Neural cell (in vitro differentiated cells): ENCODE measurements at regions not wholly inside any gene's neighbourhood (a gene's known extent, or its start where the extent isn't known, plus 50 kb on each side); places are given as distances from the start of the nearest gene placed in this dataset.
"Not testable (repeated sequence)": the region's sequence is repeated elsewhere in the genome, so short reads cannot be mapped to it uniquely, and the experiment has no call there.

Experiments used
- H2AFZ ChIP-seq: fragments of 200-600, 300-800 bp; sonication (generic), shearing (Covaris generic); 2 replicates; pipeline ENCODE4 v1.6.0; 2014; ENCODE audit warnings: low read depth, mild to moderate bottlenecking, antibody characterized with exemption, low read length, moderate library complexity
- H3F3A ChIP-seq: fragments of 200-600 bp; shearing (Covaris generic); 2 replicates; pipeline ENCODE4 v1.6.1; 2016; ENCODE audit warnings: mild to moderate bottlenecking, moderate library complexity, mixed read lengths, antibody characterized with exemption, low read length; ENCODE audit not compliant: insufficient read depth, poor library complexity, severe bottlenecking
- H3K27ac ChIP-seq: fragments of 200-600, 300-800 bp; sonication (generic), shearing (Covaris generic); 2 replicates; pipeline ENCODE4 v1.5.1; 2014; ENCODE audit warnings: mild to moderate bottlenecking, low read length, moderate library complexity
- H3K27me3 ChIP-seq: fragments of 300-800, 200-600 bp; sonication (generic), shearing (Covaris generic); 2 replicates; pipeline ENCODE4 v1.6.0; 2014; ENCODE audit warnings: mild to moderate bottlenecking, low read depth, low read length, moderate library complexity; ENCODE audit not compliant: insufficient read depth
- H3K36me3 ChIP-seq: fragments of 300-800, 200-600 bp; sonication (generic), shearing (Covaris generic); 2 replicates; pipeline ENCODE4 v1.5.1; 2014; ENCODE audit warnings: mild to moderate bottlenecking, antibody characterized with exemption, low read length, moderate library complexity; ENCODE audit not compliant: insufficient read depth
- H3K4me2 ChIP-seq: fragments of 300-800, 200-600 bp; sonication (generic), shearing (Covaris generic); 2 replicates; pipeline ENCODE4 v1.6.0; 2014; ENCODE audit warnings: mild to moderate bottlenecking, low read length
- H3K4me3 ChIP-seq: fragments of 300-800, 200-600 bp; sonication (generic), shearing (Covaris generic); 2 replicates; pipeline ENCODE4 v1.5.1; 2014; ENCODE audit warnings: mild to moderate bottlenecking, low read length, moderate library complexity
- H3K79me2 ChIP-seq: fragments of 200-600 bp; shearing (Covaris generic); replicated peaks from 2 replicates; pipeline ENCODE4 v1.6.0; 2014; ENCODE audit warnings: mild to moderate bottlenecking, low read length, moderate library complexity; ENCODE audit not compliant: insufficient read depth
- H3K9ac ChIP-seq: fragments of 300-800, 200-600 bp; sonication (generic), shearing (Covaris generic); 2 replicates; pipeline ENCODE4 v1.6.1; 2016; ENCODE audit warnings: mild to moderate bottlenecking, low read length, mixed read lengths
- H3K9me2 ChIP-seq: fragments of 200-600 bp; shearing (Covaris generic); 2 replicates; pipeline ENCODE4 v1.6.1; 2016; ENCODE audit warnings: mild to moderate bottlenecking, low read length, mixed read lengths; ENCODE audit not compliant: insufficient read depth
- H3K9me3 ChIP-seq: fragments of 200-600, 300-800 bp; sonication (generic), shearing (Covaris generic); 2 replicates; pipeline ENCODE4 v1.6.1; 2016; ENCODE audit warnings: mild to moderate bottlenecking, mixed run types, low read length, moderate library complexity, mixed read lengths
- H4K20me1 ChIP-seq: fragments of 200-600 bp; shearing (Covaris generic); 2 replicates; pipeline ENCODE4 v1.6.1; 2016; ENCODE audit warnings: mild to moderate bottlenecking, mixed run types; ENCODE audit not compliant: insufficient read depth
- EP300 ChIP-seq: fragments of 450-650 bp; conservative IDR thresholded peaks from 2 replicates; pipeline ENCODE4 v1.6.1; 2014; ENCODE audit warnings: antibody characterized with exemption, mild to moderate bottlenecking, moderate library complexity; ENCODE audit not compliant: poor library complexity, severe bottlenecking
- EZH2 ChIP-seq: fragments of 200-600, 300-800 bp; shearing (Covaris generic), sonication (generic); IDR thresholded peaks from 2 replicates; pipeline ENCODE4 v1.6.1; 2014; ENCODE audit warnings: antibody characterized with exemption, low read length, borderline replicate concordance, mild to moderate bottlenecking; ENCODE audit not compliant: insufficient read depth, poor library complexity, severe bottlenecking
- MXI1 ChIP-seq: fragments of 450-650 bp; conservative IDR thresholded peaks from 2 replicates; pipeline ENCODE4 v1.6.1; 2014; ENCODE audit warnings: antibody characterized with exemption, mild to moderate bottlenecking; ENCODE audit not compliant: poor library complexity, severe bottlenecking
- POLR2AphosphoS5 ChIP-seq: IDR thresholded peaks from 2 replicates; pipeline ENCODE4 v1.6.1; 2012
- RAD21 ChIP-seq: fragments of 450-650 bp; conservative IDR thresholded peaks from 2 replicates; pipeline ENCODE4 v1.6.1; 2014; ENCODE audit warnings: antibody characterized with exemption, mild to moderate bottlenecking, moderate library complexity
- SMC3 ChIP-seq: fragments of 450-650 bp; conservative IDR thresholded peaks from 2 replicates; pipeline ENCODE4 v1.6.1; 2014; ENCODE audit warnings: antibody characterized with exemption, mild to moderate bottlenecking, moderate library complexity; ENCODE audit not compliant: poor library complexity
- TAF1 ChIP-seq: IDR thresholded peaks from 2 replicates; pipeline ENCODE4 v1.6.1; 2012; ENCODE audit warnings: low read depth
- TF ChIP-seq, protein P1 (sequence below): fragments of 450-650 bp; IDR thresholded peaks from 2 replicates; pipeline ENCODE4 v1.5.1; 2014; ENCODE audit warnings: antibody characterized with exemption, mild to moderate bottlenecking, moderate library complexity; ENCODE audit not compliant: poor library complexity, severe bottlenecking
- TF ChIP-seq, protein P2 (sequence below): IDR thresholded peaks from 2 replicates; pipeline ENCODE4 v1.6.1; 2012; ENCODE audit warnings: borderline replicate concordance

GRCh38 chr13:44797685-44798084, 191.6 kb downstream of the NUFIP1 start:
- Histone ChIP-seq H3K79me2 (no peaks in the 10 kb centered on the region), H3F3A (no peaks in the 10 kb centered on the region), H3K9ac (no peak overlapping the region), H3K27me3 (no peaks in the 10 kb centered on the region), H3K9me2 (no peaks in the 10 kb centered on the region), H3K4me3 (no peak overlapping the region), H3K27ac (no peak overlapping the region), H3K36me3 (no peaks in the 10 kb centered on the region), H3K9me3 (no peaks in the 10 kb centered on the region), H4K20me1 (no peaks in the 10 kb centered on the region), H3K4me2 (no peak overlapping the region), H2AFZ (no peak overlapping the region)
- TF ChIP-seq MXI1: no peak
- TF ChIP-seq RAD21: no peak
- no peak for TF ChIP-seq EZH2
- TF ChIP-seq, protein P1, sequence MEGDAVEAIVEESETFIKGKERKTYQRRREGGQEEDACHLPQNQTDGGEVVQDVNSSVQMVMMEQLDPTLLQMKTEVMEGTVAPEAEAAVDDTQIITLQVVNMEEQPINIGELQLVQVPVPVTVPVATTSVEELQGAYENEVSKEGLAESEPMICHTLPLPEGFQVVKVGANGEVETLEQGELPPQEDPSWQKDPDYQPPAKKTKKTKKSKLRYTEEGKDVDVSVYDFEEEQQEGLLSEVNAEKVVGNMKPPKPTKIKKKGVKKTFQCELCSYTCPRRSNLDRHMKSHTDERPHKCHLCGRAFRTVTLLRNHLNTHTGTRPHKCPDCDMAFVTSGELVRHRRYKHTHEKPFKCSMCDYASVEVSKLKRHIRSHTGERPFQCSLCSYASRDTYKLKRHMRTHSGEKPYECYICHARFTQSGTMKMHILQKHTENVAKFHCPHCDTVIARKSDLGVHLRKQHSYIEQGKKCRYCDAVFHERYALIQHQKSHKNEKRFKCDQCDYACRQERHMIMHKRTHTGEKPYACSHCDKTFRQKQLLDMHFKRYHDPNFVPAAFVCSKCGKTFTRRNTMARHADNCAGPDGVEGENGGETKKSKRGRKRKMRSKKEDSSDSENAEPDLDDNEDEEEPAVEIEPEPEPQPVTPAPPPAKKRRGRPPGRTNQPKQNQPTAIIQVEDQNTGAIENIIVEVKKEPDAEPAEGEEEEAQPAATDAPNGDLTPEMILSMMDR: no peak
- TF ChIP-seq, protein P2, sequence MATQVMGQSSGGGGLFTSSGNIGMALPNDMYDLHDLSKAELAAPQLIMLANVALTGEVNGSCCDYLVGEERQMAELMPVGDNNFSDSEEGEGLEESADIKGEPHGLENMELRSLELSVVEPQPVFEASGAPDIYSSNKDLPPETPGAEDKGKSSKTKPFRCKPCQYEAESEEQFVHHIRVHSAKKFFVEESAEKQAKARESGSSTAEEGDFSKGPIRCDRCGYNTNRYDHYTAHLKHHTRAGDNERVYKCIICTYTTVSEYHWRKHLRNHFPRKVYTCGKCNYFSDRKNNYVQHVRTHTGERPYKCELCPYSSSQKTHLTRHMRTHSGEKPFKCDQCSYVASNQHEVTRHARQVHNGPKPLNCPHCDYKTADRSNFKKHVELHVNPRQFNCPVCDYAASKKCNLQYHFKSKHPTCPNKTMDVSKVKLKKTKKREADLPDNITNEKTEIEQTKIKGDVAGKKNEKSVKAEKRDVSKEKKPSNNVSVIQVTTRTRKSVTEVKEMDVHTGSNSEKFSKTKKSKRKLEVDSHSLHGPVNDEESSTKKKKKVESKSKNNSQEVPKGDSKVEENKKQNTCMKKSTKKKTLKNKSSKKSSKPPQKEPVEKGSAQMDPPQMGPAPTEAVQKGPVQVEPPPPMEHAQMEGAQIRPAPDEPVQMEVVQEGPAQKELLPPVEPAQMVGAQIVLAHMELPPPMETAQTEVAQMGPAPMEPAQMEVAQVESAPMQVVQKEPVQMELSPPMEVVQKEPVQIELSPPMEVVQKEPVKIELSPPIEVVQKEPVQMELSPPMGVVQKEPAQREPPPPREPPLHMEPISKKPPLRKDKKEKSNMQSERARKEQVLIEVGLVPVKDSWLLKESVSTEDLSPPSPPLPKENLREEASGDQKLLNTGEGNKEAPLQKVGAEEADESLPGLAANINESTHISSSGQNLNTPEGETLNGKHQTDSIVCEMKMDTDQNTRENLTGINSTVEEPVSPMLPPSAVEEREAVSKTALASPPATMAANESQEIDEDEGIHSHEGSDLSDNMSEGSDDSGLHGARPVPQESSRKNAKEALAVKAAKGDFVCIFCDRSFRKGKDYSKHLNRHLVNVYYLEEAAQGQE: no peak

DNA sequence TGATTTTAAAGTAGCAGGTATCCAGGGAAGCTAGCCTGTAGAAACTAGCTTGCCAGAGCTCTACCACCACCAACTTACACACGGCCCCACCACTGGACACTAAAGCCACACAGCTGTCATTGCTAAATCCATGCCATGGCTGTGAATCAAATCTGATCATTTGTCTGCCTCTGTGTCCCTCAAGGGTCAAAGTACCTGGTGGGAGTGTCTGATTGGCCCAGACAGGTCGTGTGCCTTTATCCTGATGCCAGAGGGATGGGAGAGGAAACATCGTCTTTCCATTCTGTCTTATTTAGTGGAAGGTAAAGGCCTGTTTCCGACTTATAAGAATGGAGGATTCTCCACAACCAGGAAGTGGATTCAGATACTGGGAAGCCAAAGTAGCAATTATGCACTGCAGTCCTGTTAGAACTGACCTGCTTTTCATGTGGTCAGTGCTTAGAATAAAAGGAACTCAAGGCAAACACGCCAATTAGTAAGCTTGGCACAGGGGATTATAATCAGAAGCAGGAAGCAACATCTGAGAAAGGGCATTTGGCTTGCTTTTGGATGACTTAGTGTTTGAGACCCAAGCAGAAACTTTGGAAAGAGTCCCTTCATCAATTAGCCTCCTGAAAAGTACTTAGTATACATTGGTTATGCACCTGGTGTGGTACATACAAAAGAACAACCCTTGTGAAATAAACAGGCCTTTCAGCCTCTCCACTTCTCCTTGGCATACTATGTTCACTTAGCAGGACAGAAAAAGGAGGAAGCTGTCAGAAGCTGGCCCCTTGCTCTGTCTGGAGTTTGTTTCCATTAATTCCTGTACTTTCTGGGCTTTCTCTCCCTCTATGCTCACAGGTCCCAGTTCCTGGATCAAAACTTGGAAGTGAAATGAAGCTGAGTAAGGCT, 192.4 kb downstream of the NUFIP1 start:
- no peaks in the 10 kb centered on the region for H3K36me3 ChIP-seq
- H2AFZ ChIP-seq: no peak overlapping the region
- H3K27ac ChIP-seq: no peak overlapping the region
- no peaks in the 10 kb centered on the region for H4K20me1 ChIP-seq
- no peak overlapping the region for H3K4me2 ChIP-seq
- no peaks in the 10 kb centered on the region for H3K27me3 ChIP-seq
- no peaks in the 10 kb centered on the region for H3K79me2 ChIP-seq
- no peaks in the 10 kb centered on the region for H3K9me2 ChIP-seq
- H3K9me3 ChIP-seq: no peaks in the 10 kb centered on the region
- H3F3A ChIP-seq: no peaks in the 10 kb centered on the region
- H3K4me3 ChIP-seq: no peak overlapping the region
- TF ChIP-seq TAF1 (no peak), SMC3 (no peak), RAD21 (no peak), EP300 (no peak), POLR2AphosphoS5 (no peak), EZH2 (no peak), MXI1 (no peak)
- TF ChIP-seq, protein P2: no peak
- TF ChIP-seq, protein P1: no peak
- no peak overlapping the region for H3K9ac ChIP-seq

DNA sequence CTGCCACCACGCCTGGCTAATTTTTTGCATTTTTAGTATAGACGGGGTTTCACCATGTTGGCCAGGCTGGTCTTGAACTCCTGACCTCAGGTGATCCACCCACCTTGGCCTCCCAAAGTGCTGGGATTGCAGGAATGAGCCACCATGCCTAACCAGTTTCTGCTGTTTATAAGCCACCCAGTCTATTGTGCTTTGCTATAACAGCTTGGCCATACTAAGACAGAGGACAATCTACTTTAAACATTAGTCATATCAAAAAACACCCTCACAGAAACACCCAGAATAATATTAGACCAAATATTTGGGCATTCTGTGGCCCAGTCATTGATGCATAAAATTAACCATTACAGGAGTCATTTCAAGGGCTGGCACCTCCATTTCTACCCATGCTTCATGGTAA, 193.2 kb downstream of the NUFIP1 start:
- H3K9me3 ChIP-seq, H3K36me3 ChIP-seq, H3F3A ChIP-seq, H2AFZ ChIP-seq, H4K20me1 ChIP-seq, H3K9ac ChIP-seq, H3K27ac ChIP-seq, H3K27me3 ChIP-seq, H3K79me2 ChIP-seq, H3K4me2 ChIP-seq, H3K4me3 ChIP-seq, H3K9me2 ChIP-seq: not testable (repeated sequence)
